Daoy (cell line): ENCODE measurements at regions not wholly inside any gene's neighbourhood (a gene's known extent, or its start where the extent isn't known, plus 50 kb on each side); places are given as distances from the start of the nearest gene placed in this dataset.

ENCODE experiments used
- DNase-seq: peaks from one replicate; pipeline ENCODE4 v3.0.0-alpha.2; 2015; ENCODE audit warnings: low read depth

DNA sequence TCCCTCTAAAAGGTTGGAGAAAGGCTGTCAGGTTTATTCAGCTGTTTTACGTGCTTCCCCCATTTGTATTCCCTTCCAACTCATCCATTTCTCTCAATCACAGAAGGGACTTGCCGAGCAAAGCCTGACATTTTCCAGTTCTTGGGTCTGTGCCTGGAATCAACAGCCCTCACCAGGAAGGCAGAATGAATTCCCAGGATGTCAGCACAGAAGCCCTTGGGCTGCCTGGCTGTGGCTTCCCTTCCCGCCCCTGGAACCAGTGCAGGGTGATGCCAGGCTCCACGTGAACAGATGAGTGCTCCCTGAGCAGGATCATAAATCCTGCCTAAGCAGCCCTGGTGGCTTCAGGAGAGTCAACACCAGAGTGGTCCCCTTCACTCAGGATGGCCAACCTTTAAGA lies 86.1 kb upstream of the CD83 start:
- peak; percentile 17 for DNase-seq

- DNase-seq: peak; percentile 90
Measured at GRCh38 chr6:14035071-14035847, 82.3 kb upstream of the CD83 start.

- no peak for DNase-seq
Measured at GRCh38 chr6:14035874-14036273, 81.7 kb upstream of the CD83 start.

DNA sequence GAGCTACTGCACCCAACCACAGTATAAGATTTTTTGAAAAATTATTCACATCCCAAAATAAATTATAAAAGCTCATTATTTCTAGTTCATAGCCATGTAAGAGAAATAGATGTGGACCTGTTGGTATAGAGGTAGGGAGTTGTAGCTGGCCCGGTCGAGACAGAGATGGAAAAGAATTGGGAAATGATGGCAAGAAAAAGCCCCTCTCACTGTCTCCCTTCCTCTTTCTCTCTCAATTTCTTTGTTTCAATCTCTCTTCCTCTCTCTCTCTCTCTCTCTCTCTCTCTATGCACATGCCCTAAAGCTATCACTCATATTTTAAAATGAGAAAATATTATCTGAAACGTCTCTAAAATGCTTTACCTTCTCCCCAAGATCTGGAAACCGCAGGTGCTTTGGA lies 80.7 kb upstream of the CD83 start:
- DNase-seq: no peak

DNA sequence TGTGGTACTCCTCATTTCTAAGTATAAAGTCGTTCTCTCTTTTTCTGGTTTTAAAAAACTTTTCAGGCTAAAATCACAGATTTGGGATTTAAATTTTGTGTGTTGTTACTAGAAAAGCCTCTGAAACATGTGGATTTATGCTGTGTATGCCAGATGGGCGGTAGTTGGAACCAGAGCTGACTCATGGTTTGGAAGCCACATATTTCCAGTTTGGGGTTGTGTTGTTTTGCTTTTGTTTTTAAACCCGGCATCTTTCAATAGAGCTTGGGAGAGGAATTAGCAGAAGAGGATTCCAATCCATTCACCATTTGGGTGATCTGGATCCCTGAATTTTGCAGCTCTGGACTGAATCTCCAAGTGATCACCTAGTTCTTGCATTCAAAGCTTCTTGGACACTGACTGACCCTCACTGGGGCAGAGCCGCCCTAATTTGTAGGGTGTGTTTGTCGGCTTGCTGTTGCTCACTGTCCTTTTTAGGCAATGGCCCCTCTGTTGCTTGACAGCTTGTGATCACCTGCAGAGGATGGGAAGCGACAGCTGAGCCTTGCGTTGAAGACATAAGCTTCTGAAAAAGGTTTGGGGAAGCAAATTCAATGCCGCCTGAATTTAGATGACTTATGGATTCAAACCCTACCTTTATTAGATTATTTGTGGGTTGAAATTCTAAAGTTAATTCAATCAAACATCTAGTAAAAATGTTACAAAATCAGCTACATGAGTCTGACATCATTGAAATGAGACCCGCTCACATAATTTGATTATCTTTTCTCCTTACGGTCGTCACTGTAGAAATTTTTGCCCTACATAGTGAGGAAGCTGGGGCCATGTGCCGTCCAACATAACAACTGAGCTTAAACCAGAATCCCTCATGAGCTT lies 79.9 kb upstream of the CD83 start:
- DNase-seq: peak; percentile 74

GRCh38 chr6:14038467-14039437 lies 78.8 kb upstream of the CD83 start:
- no peak for DNase-seq

DNA sequence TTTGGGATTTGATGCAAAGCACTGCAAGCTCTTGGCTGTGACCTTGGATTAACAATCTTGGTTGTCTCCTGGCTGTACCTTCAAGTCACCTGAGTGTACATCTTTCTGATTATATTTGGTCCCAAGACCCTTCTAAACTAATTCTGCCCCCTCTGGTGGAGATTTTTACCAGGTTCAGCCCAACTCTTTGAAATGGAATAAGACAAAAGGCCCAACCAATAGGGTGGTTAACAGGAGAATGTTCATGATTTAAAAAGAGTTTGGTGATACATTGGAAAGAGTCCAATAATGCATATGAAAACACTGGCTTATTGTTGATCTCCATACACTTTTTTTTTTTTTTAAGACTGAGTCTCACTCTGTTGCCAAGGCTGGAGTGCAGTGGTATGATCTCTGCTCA lies 77.5 kb upstream of the CD83 start:
- DNase-seq: no peak

DNA sequence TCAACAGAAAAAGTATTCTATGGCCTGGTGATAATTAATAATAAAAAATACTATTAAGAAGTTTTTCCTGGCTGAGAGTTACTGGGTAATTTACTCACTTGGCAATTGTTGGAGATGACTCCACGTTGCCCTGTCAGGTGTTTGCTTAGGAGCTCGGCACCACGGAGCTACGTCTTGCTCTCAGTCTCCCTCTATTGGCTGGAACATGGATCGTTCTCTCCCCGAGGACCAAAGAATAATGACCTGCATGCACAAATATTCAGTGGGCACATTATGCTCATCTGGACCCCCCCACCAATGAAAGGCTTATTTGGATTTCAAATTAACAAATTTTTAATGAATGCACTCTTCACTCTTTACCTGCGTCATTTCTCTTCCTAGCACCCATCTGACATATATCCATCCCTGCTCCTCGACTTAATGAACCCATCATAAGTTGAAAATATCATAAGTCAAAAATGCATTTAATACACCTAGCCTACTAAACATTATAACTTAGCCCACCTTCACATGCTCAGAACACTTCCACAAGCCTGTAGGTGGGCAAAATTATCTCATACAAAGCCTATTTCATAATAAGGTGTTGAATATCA lies 71.0 kb upstream of the CD83 start:
- DNase-seq: peak; percentile 70

DNA sequence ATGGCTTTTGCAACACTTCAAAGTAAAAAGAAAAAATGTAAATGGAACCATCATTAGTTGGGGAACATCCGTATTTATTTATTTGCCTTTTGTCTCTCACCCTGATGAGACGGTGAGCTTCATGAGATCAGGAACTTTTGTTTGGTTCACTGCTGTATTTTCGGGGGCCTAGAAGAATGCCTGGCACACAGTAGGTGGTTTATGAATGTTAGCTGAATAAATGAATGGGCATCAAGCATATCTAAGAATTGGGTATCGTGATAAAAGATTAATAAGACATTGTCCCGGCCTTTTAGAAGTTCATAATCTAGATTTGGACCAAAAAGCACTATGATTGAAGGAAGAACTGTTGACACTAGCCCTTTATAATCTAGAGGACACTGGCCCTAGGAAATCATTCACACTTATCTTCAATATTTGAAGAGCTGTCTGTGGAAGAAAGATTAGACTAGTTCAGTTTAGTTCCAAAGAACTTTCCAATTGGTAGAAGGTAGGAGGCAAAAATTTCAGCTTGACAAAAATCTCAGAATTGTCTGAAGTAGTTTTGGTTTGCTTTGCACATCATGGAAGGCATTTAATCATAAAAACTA lies 70.3 kb upstream of the CD83 start:
- no peak for DNase-seq

- DNase-seq: no peak
Measured at GRCh38 chr6:14048837-14049236, 68.7 kb upstream of the CD83 start.

DNA sequence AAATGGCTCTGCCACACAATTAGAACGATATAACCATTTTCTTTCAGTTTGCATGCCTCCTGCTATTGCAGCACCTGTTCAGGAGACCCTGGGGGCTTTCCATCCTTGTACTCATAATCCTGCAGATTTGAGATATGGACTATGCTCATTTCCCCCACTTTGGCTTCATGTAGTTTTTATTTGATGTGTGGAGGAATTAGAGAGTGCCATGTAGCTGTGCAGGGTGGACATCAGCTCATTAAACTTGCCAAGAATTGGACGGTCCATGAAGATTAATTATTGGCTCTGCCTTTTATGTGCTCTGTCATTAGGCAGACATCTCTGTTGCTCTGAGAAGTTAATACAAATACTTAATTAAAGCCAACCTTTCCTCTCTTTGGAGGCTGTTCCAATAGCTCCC lies 66.2 kb upstream of the CD83 start:
- no peak for DNase-seq

DNA sequence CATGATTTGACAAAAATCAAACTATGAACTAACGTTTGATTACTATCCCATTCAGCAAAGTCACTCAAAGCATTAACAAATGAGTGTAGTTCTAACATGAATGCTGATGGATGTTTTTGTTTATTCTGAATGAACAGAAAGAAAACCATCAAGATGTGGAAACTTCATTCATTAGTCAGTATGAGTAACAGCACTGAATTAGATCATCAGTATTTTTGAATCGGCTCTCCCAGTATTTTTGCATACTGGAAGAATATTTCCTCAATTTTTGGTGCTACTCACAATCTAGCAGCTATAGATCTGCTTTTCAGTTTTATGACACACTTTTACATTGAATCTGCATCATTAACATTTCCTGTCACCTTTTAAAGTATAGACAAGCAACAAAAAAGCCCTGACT lies 63.8 kb upstream of the CD83 start:
- no peak for DNase-seq

DNA sequence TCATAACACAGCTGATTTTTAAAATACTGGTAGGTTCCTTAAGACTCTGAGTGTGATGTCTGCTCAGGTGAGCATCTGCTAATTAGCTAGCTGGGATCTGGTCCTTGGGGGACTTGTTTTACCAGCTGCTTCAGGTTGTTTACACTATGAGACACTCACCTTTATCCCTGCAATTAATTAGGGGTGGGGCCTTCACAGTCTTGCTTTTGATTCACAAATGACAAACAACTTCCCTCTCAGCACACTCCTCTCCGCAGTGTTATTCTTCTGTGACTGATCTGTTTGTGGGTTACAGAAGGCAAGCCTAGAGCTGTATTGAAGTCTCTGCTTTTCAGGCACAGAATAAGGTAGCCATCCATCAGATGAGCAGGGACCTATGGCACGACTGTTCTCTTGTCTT lies 62.0 kb upstream of the CD83 start:
- DNase-seq: no peak

- no peak for DNase-seq
Measured at GRCh38 chr6:14058029-14058695, 59.4 kb upstream of the CD83 start.

DNA sequence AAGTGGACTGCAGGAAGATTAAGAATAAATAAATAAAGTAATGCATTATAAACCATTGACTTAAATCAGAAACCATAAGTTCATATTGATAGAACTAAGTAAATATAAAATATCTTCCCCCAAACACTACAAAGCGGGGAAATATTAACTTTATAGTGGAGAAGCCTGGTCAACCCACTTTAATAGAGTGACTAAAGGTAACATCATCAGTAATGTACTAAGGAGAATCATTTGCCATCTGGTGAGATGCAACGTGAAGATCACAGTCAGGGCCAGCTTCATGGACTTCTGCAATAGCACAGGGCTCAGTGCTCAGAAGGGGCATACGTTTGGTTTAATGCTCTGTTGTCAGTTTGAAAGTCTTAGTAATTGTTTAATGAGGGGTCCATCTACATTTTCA lies 58.8 kb upstream of the CD83 start:
- no peak for DNase-seq

DNA sequence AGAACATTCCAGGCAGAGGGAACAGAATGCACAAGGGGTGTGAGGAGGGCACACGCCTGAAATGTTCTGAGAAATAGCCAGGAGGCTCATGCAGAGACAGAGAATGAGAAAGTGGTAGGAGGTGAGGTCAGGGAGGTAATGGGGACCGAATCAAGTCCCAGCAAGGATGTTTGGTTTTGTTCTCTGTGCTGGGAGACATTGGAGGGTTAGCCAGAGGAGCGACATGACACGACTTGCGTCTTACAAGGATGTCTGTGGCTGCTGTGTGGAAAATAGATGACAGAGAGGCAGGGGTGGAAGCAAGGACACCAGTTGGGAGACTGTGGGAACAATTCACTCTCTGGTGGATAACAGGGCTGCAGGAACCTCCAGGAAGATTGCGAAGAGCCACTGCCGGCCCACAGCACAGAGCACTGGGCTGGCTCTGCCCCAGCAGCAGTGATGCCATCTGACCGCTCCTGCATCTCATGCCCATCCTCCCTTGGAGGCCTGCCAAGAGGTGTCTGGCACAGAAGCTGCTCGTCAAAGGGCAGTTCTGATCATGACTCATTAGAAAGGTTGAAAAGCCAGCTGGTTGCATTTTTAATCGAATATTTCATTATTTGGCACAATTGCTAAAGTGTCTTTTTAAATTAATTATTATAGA lies 57.7 kb upstream of the CD83 start:
- peak; percentile 44 for DNase-seq

DNA sequence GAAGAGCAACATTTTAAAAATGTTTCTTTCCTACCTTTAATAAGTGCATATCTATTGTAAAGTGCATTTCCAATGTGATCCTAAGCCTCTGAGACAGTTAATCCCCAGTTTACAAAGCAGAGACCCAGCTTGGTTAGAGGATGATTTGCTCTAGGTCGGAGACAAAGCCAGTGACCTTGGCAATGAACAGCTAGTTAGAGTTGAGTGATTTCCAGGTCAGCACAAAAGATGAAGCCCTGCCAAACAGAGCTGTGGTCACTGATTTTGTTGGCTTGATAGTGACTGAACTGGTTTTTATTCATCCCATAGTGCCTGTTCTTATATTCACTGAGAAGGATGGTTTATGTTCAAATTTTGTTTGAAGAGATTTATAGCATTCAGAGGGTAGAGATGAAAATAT lies 56.6 kb upstream of the CD83 start:
- DNase-seq: no peak

GRCh38 chr6:14061643-14062042 lies 55.9 kb upstream of the CD83 start:
- no peak for DNase-seq

DNA sequence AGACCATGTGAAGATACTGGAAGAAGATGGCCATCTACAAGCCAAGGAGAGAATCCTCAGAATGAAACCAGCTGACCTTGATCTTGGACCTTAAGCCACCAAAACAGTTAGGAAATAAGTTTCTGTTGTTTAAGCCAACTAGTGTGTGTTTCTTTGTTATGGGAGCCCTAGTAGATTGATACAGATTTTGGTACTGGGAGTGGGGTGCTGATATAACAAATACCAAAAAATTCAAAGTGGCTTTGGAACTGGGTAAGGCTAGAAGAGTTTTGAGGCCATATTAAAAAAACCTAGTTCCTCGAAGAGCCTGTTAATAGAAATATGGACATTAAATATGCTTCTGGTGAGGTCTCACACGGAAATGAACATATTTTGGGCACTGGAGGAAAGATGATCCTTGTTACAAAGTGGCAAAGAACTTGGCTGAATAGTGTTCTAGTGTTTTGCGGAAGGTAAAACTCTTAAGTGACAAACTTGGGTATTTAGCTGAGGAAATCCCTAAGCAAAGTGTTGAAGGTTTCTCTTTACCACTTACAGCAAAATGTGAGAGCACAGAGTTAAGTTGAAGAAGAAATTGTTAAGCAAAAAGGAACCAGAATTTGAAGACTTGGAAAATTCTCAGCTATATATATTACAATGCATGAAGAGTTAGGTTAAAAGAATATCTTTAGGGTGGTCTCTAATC lies 55.1 kb upstream of the CD83 start:
- DNase-seq: no peak

DNA sequence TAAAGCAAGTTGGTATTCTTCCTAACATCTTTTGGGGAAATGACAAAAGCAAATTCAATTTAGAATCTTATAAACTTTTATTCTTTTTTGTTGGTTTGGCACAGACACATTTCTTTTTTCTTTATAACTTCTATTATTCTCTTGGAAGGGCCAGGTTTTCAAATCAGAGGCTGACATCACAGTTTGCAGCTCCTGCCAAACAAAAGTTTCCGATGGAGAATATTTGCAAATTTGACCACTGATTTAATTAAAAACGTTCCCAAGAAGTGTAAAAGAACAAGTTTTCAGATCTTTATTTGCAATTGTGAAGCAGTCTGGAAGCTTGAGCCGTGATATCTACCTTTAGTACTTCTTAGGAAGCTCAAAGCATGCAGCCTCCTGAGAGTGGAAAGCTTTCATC lies 53.8 kb upstream of the CD83 start:
- DNase-seq: no peak
